ENCODE measurements at regions not wholly inside any gene's neighbourhood (a gene's known extent, or its start where the extent isn't known, plus 50 kb on each side); places are given as distances from the start of the nearest gene placed in this dataset.

GRCh38 chr2:240277073-240277806 is 136.8 kb upstream of the OTOS start:
- TF ChIP-seq CTCF (conservative IDR thresholded peaks at IDR 0.05; ENCODE audit: control insufficient read depth, insufficient read depth, low read depth, low read length): no peak
- H3K4me3 ChIP-seq (ENCODE audit: control insufficient read depth, low read depth, low read length): no peak overlapping the region
- DNase-seq (ENCODE audit: low read depth): peak; percentile 86

- TF ChIP-seq CTCF (conservative IDR thresholded peaks at IDR 0.05; ENCODE audit: control insufficient read depth, insufficient read depth, low read depth, low read length): no peak
- DNase-seq (ENCODE audit: low read depth): no peak
Observed at GRCh38 chr2:240277807-240278522, 137.5 kb upstream of the OTOS start.

GRCh38 chr2:240278661-240279060 is 138.2 kb upstream of the OTOS start:
- peak; percentile 62 for DNase-seq (ENCODE audit: low read depth)
- no peak for TF ChIP-seq CTCF (conservative IDR thresholded peaks at IDR 0.05; ENCODE audit: control insufficient read depth, insufficient read depth, low read depth, low read length)
- no peak overlapping the region for H3K4me3 ChIP-seq (ENCODE audit: control insufficient read depth, low read depth, low read length)

More at GRCh38 chr2:240277807-240278522, 137.5 kb upstream of the OTOS start:
- no peak overlapping the region for H3K4me3 ChIP-seq (ENCODE audit: control insufficient read depth, low read depth, low read length)

- no peak for TF ChIP-seq CTCF (conservative IDR thresholded peaks at IDR 0.05; ENCODE audit: control insufficient read depth, insufficient read depth, low read depth, low read length)
- DNase-seq (ENCODE audit: low read depth): no peak
- no peak overlapping the region for H3K4me3 ChIP-seq (ENCODE audit: control insufficient read depth, low read depth, low read length)
Observed at GRCh38 chr2:240280621-240281020, 140.2 kb upstream of the OTOS start.

- DNase-seq (ENCODE audit: low read depth): no peak
- H3K4me3 ChIP-seq (ENCODE audit: control insufficient read depth, low read depth, low read length): no peak overlapping the region
- no peak for TF ChIP-seq CTCF (conservative IDR thresholded peaks at IDR 0.05; ENCODE audit: control insufficient read depth, insufficient read depth, low read depth, low read length)
Observed at GRCh38 chr2:240284503-240285259, 144.2 kb upstream of the OTOS start.

GRCh38 chr2:240285725-240286124 is 145.3 kb upstream of the OTOS start:
- TF ChIP-seq CTCF (conservative IDR thresholded peaks at IDR 0.05; ENCODE audit: control insufficient read depth, insufficient read depth, low read depth, low read length): no peak
- no peak for DNase-seq (ENCODE audit: low read depth)
- H3K4me3 ChIP-seq (ENCODE audit: control insufficient read depth, low read depth, low read length): no peak overlapping the region

Data from fibroblast of mammary gland (primary cell).